ENCODE measurements at regions not wholly inside any gene's neighbourhood (a gene's known extent, or its start where the extent isn't known, plus 50 kb on each side); places are given as distances from the start of the nearest gene placed in this dataset.
A peak's percentile ranks its signal among the peaks of the same experiment; 100 is the strongest.

- no peak for DNase-seq
These were observed 166.2 kb upstream of the ADRA1D start for GRCh38 chr20:4415281-4415680.

GRCh38 chr20:4413314-4414049 lies 164.4 kb upstream of the ADRA1D start:
- DNase-seq: no peak

GRCh38 chr20:4412216-4412615 lies 163.1 kb upstream of the ADRA1D start:
- DNase-seq: no peak

GRCh38 chr20:4411744-4412143 lies 162.7 kb upstream of the ADRA1D start:
- no peak for DNase-seq

- DNase-seq: no peak
These were observed 157.5 kb upstream of the ADRA1D start for GRCh38 chr20:4406627-4407026.

- no peak for DNase-seq
These were observed 152.5 kb upstream of the ADRA1D start for GRCh38 chr20:4401601-4402000.

GRCh38 chr20:4384961-4385360 lies 135.9 kb upstream of the ADRA1D start:
- no peak for DNase-seq

- no peak for DNase-seq
These were observed 134.9 kb upstream of the ADRA1D start for GRCh38 chr20:4383961-4384360.

- peak; percentile 89 for DNase-seq
These were observed 126.8 kb upstream of the ADRA1D start for GRCh38 chr20:4375881-4376280.

GRCh38 chr20:4373454-4373853 lies 124.4 kb upstream of the ADRA1D start:
- DNase-seq: no peak

GRCh38 chr20:4371623-4372251 lies 122.7 kb upstream of the ADRA1D start:
- no peak for DNase-seq

- DNase-seq: no peak
These were observed 121.8 kb upstream of the ADRA1D start for GRCh38 chr20:4370851-4371250.

GRCh38 chr20:4369798-4370124 lies 120.7 kb upstream of the ADRA1D start:
- peak; percentile 88 for DNase-seq

GRCh38 chr20:4369119-4369797 lies 120.2 kb upstream of the ADRA1D start:
- DNase-seq: no peak

GRCh38 chr20:4366076-4366475 lies 117.0 kb upstream of the ADRA1D start:
- no peak for DNase-seq

- no peak for DNase-seq
These were observed 109.5 kb upstream of the ADRA1D start for GRCh38 chr20:4358552-4358951.

- DNase-seq: no peak
These were observed 103.3 kb upstream of the ADRA1D start for GRCh38 chr20:4352348-4352747.

- no peak for DNase-seq
These were observed 101.0 kb upstream of the ADRA1D start for GRCh38 chr20:4350096-4350495.

- DNase-seq: no peak
These were observed 95.6 kb upstream of the ADRA1D start for GRCh38 chr20:4344670-4345069.

GRCh38 chr20:4342609-4343008 lies 93.5 kb upstream of the ADRA1D start:
- no peak for DNase-seq

GRCh38 chr20:4341804-4342485 lies 92.9 kb upstream of the ADRA1D start:
- peak; percentile 12 for DNase-seq

- DNase-seq: no peak
These were observed 86.6 kb upstream of the ADRA1D start for GRCh38 chr20:4335722-4336121.

- no peak for DNase-seq
These were observed 83.2 kb upstream of the ADRA1D start for GRCh38 chr20:4332121-4332860.
